Caco-2 (cell line): ENCODE measurements at regions not wholly inside any gene's neighbourhood (a gene's known extent, or its start where the extent isn't known, plus 50 kb on each side); places are given as distances from the start of the nearest gene placed in this dataset.

Source experiments
- BruUV-seq: library from RNA; stranded (reverse); fragments of 400-500 nt; replicated peaks from 2 replicates; lab custom pipeline; 2021; lab: Mats Ljungman, UMichigan
- CTCF ChIA-PET: fragments of 300-600 bp; sonication (Branson Sonifier 250); formaldehyde crosslinking; loops from one replicate; lab custom pipeline; 2022; ENCODE audit warnings: antibody characterized with exemption; lab: Charles Lee
- POLR2A ChIA-PET: fragments of 300-600 bp; sonication (Branson Sonifier 250); formaldehyde crosslinking; loops from one replicate; lab custom pipeline; 2022; ENCODE audit warnings: antibody characterized with exemption; lab: Charles Lee
- DNase-seq, 2 experiments: peaks; one replicate each; pipeline versions ENCODE4 v3.0.0 to v3.0.0-alpha.2; 2020 to 2022
- H3K27me3 ChIP-seq: replicated peaks from 2 replicates; pipeline ENCODE4 v1.6.0; 2011; ENCODE audit warnings: low read length; ENCODE audit not compliant: control insufficient read depth, insufficient read depth
- H3K36me3 ChIP-seq: 2 replicates; pipeline ENCODE4 v1.5.1; 2011; ENCODE audit warnings: low read length; ENCODE audit not compliant: control insufficient read depth, insufficient read depth
- H3K4me1 ChIP-seq: fragments of 250-450 bp; sonication (Bioruptor Pico); 2 replicates; pipeline ENCODE4 v1.5.1; 2020; ENCODE audit warnings: mild to moderate bottlenecking
- H3K4me3 ChIP-seq: 2 replicates; pipeline ENCODE4 v1.5.1; 2011; ENCODE audit warnings: low read depth, mild to moderate bottlenecking, control low read depth, low read length
- H3K9me3 ChIP-seq: fragments of 250-450 bp; sonication (Bioruptor Pico); 2 replicates; pipeline ENCODE4 v1.5.1; 2020; ENCODE audit warnings: mild to moderate bottlenecking, moderate library complexity
- H3K27ac Mint-ChIP-seq: one replicate; pipeline ENCODE4 v1.8.0; 2022; ENCODE audit warnings: mixed read lengths; ENCODE audit not compliant: unreplicated experiment
- H3K27me3 Mint-ChIP-seq: one replicate; pipeline ENCODE4 v1.8.0; 2022; ENCODE audit warnings: mixed read lengths; ENCODE audit not compliant: insufficient read depth, unreplicated experiment
- H3K36me3 Mint-ChIP-seq: one replicate; pipeline ENCODE4 v1.8.0; 2022; ENCODE audit warnings: mild to moderate bottlenecking, mixed read lengths; ENCODE audit not compliant: insufficient read depth, unreplicated experiment
- H3K4me1 Mint-ChIP-seq: one replicate; pipeline ENCODE4 v1.8.0; 2022; ENCODE audit warnings: low read depth, mixed read lengths; ENCODE audit not compliant: unreplicated experiment
- H3K4me3 Mint-ChIP-seq: one replicate; pipeline ENCODE4 v1.8.0; 2022; ENCODE audit warnings: mild to moderate bottlenecking, moderate library complexity, mixed read lengths; ENCODE audit not compliant: unreplicated experiment
- H3K9me3 Mint-ChIP-seq: one replicate; pipeline ENCODE4 v1.8.0; 2022; ENCODE audit warnings: mixed read lengths; ENCODE audit not compliant: unreplicated experiment
- intact Hi-C: fragments of 100-400 bp; cut with micrococcal nuclease; formaldehyde crosslinking; loops from one replicate; pipeline ENCODE4 v1.10.0; 2022; ENCODE audit not compliant: unreplicated experiment
- TF ChIP-seq, protein P1 (sequence below), 2 experiments: fragments of 200-600 bp in 1 of 2; IDR thresholded peaks; 1 replicate in 1 of 2; 2 replicates in 1 of 2; pipeline versions ENCODE4 v1.5.1 to v1.8.0; 2011 to 2022; ENCODE audit warnings: antibody characterized with exemption in 1 of 2, control low read depth in 1 of 2, inconsistent platforms in 1 of 2, low read depth in 1 of 2, low read length in 1 of 2, mild to moderate bottlenecking in 1 of 2, moderate library complexity in 1 of 2; ENCODE audit not compliant: insufficient read depth in 1 of 2, severe bottlenecking in 1 of 2, unreplicated experiment in 1 of 2

- no peak overlapping the region for H3K4me3 Mint-ChIP-seq
- no peaks in the 10 kb centered on the region for H3K27me3 Mint-ChIP-seq
- no peak overlapping the region for H3K27ac Mint-ChIP-seq
- H3K4me1 Mint-ChIP-seq = no peaks in the 10 kb centered on the region
- no peaks in the 10 kb centered on the region for H3K36me3 Mint-ChIP-seq
- no peaks in the 10 kb centered on the region for H3K4me1 ChIP-seq
- intact Hi-C loops = no loop called here
- DNase-seq = no peak
- H3K27me3 ChIP-seq = no peaks in the 10 kb centered on the region
- TF ChIP-seq, protein P1, sequence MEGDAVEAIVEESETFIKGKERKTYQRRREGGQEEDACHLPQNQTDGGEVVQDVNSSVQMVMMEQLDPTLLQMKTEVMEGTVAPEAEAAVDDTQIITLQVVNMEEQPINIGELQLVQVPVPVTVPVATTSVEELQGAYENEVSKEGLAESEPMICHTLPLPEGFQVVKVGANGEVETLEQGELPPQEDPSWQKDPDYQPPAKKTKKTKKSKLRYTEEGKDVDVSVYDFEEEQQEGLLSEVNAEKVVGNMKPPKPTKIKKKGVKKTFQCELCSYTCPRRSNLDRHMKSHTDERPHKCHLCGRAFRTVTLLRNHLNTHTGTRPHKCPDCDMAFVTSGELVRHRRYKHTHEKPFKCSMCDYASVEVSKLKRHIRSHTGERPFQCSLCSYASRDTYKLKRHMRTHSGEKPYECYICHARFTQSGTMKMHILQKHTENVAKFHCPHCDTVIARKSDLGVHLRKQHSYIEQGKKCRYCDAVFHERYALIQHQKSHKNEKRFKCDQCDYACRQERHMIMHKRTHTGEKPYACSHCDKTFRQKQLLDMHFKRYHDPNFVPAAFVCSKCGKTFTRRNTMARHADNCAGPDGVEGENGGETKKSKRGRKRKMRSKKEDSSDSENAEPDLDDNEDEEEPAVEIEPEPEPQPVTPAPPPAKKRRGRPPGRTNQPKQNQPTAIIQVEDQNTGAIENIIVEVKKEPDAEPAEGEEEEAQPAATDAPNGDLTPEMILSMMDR (IDR thresholded peaks at IDR 0.05; ENCODE audit: insufficient read depth in 1 of 2, low read depth in 1 of 2, low read length in 1 of 2, severe bottlenecking in 1 of 2, unreplicated experiment in 1 of 2) = no peak
- POLR2A ChIA-PET = no interaction called here
- H3K9me3 Mint-ChIP-seq = no peaks in the 10 kb centered on the region
- H3K9me3 ChIP-seq = no peaks in the 10 kb centered on the region
- no TSS peak for BruUV-seq
- H3K4me3 ChIP-seq = no peak overlapping the region
- CTCF ChIA-PET = no interaction called here
- H3K36me3 ChIP-seq = no peaks in the 10 kb centered on the region
Measured at GRCh38 chr2:180196419-180196977, 189.4 kb upstream of the CWC22 start.

GRCh38 chr2:180195847-180196246 is 188.8 kb upstream of the CWC22 start:
- ChIA-PET CTCF (no interaction called here), POLR2A (no interaction called here)
- Histone ChIP-seq H3K36me3 (no peaks in the 10 kb centered on the region), H3K4me3 (no peak overlapping the region), H3K27me3 (no peaks in the 10 kb centered on the region), H3K9me3 (no peaks in the 10 kb centered on the region), H3K4me1 (no peaks in the 10 kb centered on the region)
- no peak overlapping the region for H3K4me3 Mint-ChIP-seq
- no TSS peak for BruUV-seq
- TF ChIP-seq, protein P1 (IDR thresholded peaks at IDR 0.05; ENCODE audit: insufficient read depth in 1 of 2, low read depth in 1 of 2, low read length in 1 of 2, severe bottlenecking in 1 of 2, unreplicated experiment in 1 of 2) = no peak
- DNase-seq = no peak
- H3K27me3 Mint-ChIP-seq = no peaks in the 10 kb centered on the region
- intact Hi-C loops = no loop called here
- no peaks in the 10 kb centered on the region for H3K9me3 Mint-ChIP-seq
- no peak overlapping the region for H3K27ac Mint-ChIP-seq
- H3K36me3 Mint-ChIP-seq = no peaks in the 10 kb centered on the region
- H3K4me1 Mint-ChIP-seq = no peaks in the 10 kb centered on the region

DNA sequence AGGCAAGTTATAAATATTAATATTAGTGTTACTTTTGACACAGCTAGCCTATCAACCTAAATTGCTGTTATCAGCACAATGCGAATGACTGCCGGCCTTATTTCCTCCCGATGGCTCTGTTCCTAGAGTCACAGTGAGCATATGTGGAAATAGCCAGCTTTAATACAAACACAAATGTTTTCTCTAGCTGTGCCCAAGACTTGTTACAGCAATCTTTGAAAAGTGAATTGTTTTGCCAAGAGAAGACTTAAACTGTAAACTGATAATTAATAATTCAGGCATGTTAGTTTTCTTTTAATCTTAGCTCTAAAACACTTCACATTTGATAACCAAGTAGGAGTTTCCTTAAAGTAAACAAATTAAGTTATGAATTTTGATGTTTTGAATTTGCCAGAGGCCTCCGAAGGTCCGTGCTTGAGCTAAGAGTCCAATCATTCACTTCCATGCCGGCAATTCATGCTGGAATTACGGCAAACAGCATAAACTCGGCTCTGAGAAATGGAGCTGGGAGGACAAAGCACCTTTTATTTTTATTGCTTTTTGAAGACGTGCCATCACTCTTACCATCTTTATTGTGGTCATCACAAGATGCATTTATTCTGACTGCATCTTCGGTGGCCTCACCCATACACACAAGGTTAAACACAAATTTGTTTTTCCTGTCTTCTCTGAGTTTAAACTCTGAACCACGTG is 184.5 kb upstream of the CWC22 start:
- no peaks in the 10 kb centered on the region for H3K9me3 Mint-ChIP-seq
- no peaks in the 10 kb centered on the region for H3K27me3 ChIP-seq
- TF ChIP-seq, protein P1 (IDR thresholded peaks at IDR 0.05; ENCODE audit: insufficient read depth in 1 of 2, low read depth in 1 of 2, low read length in 1 of 2, severe bottlenecking in 1 of 2, unreplicated experiment in 1 of 2) = no peak
- CTCF ChIA-PET = no interaction called here
- no peaks in the 10 kb centered on the region for H3K36me3 Mint-ChIP-seq
- no peak overlapping the region for H3K4me3 Mint-ChIP-seq
- no peaks in the 10 kb centered on the region for H3K9me3 ChIP-seq
- H3K4me3 ChIP-seq = no peak overlapping the region
- DNase-seq = no peak
- no TSS peak for BruUV-seq
- POLR2A ChIA-PET = no interaction called here
- intact Hi-C loops = no loop called here
- no peaks in the 10 kb centered on the region for H3K36me3 ChIP-seq
- no peaks in the 10 kb centered on the region for H3K4me1 ChIP-seq
- no peak overlapping the region for H3K27ac Mint-ChIP-seq
- peaks cover 7% of the 10 kb centered on the region for H3K4me1 Mint-ChIP-seq
- H3K27me3 Mint-ChIP-seq = no peaks in the 10 kb centered on the region
